ENCODE measurements at regions not wholly inside any gene's neighbourhood (a gene's known extent, or its start where the extent isn't known, plus 50 kb on each side); places are given as distances from the start of the nearest gene placed in this dataset.

GRCh38 chr14:31990183-31990857 is 86.8 kb upstream of the ARHGAP5 start:
- CTCF ChIA-PET = interaction anchor here (0.6 to 1.5 kb wide), 4 partner anchors 32 to 141 kb away, joined by 3 to 5 read pairs (median 4); no protein-coding TSS in a partner anchor
- POLR2A ChIA-PET = interaction anchor here (0.8 to 3.8 kb wide), 6 partner anchors 20 to 86 kb away, joined by 3 to 21 read pairs (median 4); partner anchors contain the start of gene ARHGAP5
- H3K27ac Mint-ChIP-seq (ENCODE audit: low read depth, unreplicated experiment) = peak overlapping the region; percentile 54
- peaks cover 11% of the 10 kb centered on the region for H3K9me3 Mint-ChIP-seq (ENCODE audit: unreplicated experiment)
- TF ChIP-seq CTCF (IDR thresholded peaks at IDR 0.05; ENCODE audit: unreplicated experiment) = no peak
- H3K36me3 Mint-ChIP-seq (ENCODE audit: insufficient read depth, unreplicated experiment) = peaks cover 4% of the 10 kb centered on the region
- BruUV-seq (replicated peaks) = no TSS peak
- no peaks in the 10 kb centered on the region for H3K27me3 Mint-ChIP-seq (ENCODE audit: insufficient read depth, unreplicated experiment)
- intact Hi-C loops (cut with micrococcal nuclease) = loop anchor here (5.0 to 10.0 kb wide), 3 partner anchors 46 to 264 kb away; partner anchors contain the start of gene ARHGAP5
- H3K4me1 Mint-ChIP-seq (ENCODE audit: insufficient read depth, unreplicated experiment) = peaks cover 49% of the 10 kb centered on the region
- no peak overlapping the region for H3K4me3 Mint-ChIP-seq (ENCODE audit: unreplicated experiment)
- no peak for DNase-seq (ENCODE audit: unreplicated experiment)

GRCh38 chr14:31990926-31991572 is 86.1 kb upstream of the ARHGAP5 start:
- ChIA-PET POLR2A (interaction anchor here (0.6 to 3.8 kb wide), 17 partner anchors 10 to 86 kb away, joined by 3 to 21 read pairs (median 5); partner anchors contain the start of gene ARHGAP5), CTCF (interaction anchor here (0.6 to 1.5 kb wide), 6 partner anchors 21 to 208 kb away, joined by 3 to 6 read pairs (median 4); no protein-coding TSS in a partner anchor)
- BruUV-seq (replicated peaks) = no TSS peak
- intact Hi-C loops (cut with micrococcal nuclease) = loop anchor here (5.0 to 10.0 kb wide), 3 partner anchors 46 to 264 kb away; partner anchors contain the start of gene ARHGAP5
- no peak for DNase-seq (ENCODE audit: unreplicated experiment)
- TF ChIP-seq CTCF (IDR thresholded peaks at IDR 0.05; ENCODE audit: unreplicated experiment) = no peak
- Mint-ChIP-seq H3K36me3 (ENCODE audit: insufficient read depth, unreplicated experiment) (peaks cover 4% of the 10 kb centered on the region), H3K4me1 (ENCODE audit: insufficient read depth, unreplicated experiment) (peaks cover 54% of the 10 kb centered on the region), H3K9me3 (ENCODE audit: unreplicated experiment) (peaks cover 7% of the 10 kb centered on the region), H3K27ac (ENCODE audit: low read depth, unreplicated experiment) (peak overlapping the region; percentile 54), H3K4me3 (ENCODE audit: unreplicated experiment) (no peak overlapping the region), H3K27me3 (ENCODE audit: insufficient read depth, unreplicated experiment) (no peaks in the 10 kb centered on the region)

GRCh38 chr14:31992011-31992447 is 85.1 kb upstream of the ARHGAP5 start:
- ChIA-PET CTCF (interaction anchor here (0.7 to 1.1 kb wide), 2 partner anchors 41 to 64 kb away, joined by 3 to 6 read pairs; no protein-coding TSS in a partner anchor), POLR2A (interaction anchor here (0.7 to 3.8 kb wide), 14 partner anchors 11 to 207 kb away, joined by 3 to 21 read pairs (median 6); partner anchors contain the start of gene ARHGAP5)
- H3K27me3 Mint-ChIP-seq (ENCODE audit: insufficient read depth, unreplicated experiment) = no peaks in the 10 kb centered on the region
- TF ChIP-seq CTCF (IDR thresholded peaks at IDR 0.05; ENCODE audit: unreplicated experiment) = no peak
- intact Hi-C loops (cut with micrococcal nuclease) = loop anchor here (5.0 to 10.0 kb wide), 3 partner anchors 47 to 263 kb away; partner anchors contain the start of gene ARHGAP5
- peak; percentile 90 for DNase-seq (ENCODE audit: unreplicated experiment)
- peak overlapping the region; percentile 54 for H3K27ac Mint-ChIP-seq (ENCODE audit: low read depth, unreplicated experiment)
- H3K36me3 Mint-ChIP-seq (ENCODE audit: insufficient read depth, unreplicated experiment) = peaks cover 4% of the 10 kb centered on the region
- BruUV-seq (replicated peaks) = no TSS peak
- no peaks in the 10 kb centered on the region for H3K9me3 Mint-ChIP-seq (ENCODE audit: unreplicated experiment)
- H3K4me3 Mint-ChIP-seq (ENCODE audit: unreplicated experiment) = no peak overlapping the region
- peaks cover 62% of the 10 kb centered on the region for H3K4me1 Mint-ChIP-seq (ENCODE audit: insufficient read depth, unreplicated experiment)

Data from MCF 10A (cell line).